GM19240 (cell line): ENCODE measurements at regions not wholly inside any gene's neighbourhood (a gene's known extent, or its start where the extent isn't known, plus 50 kb on each side); places are given as distances from the start of the nearest gene placed in this dataset.

ENCODE experiments used
- DNase-seq: peaks from one replicate; pipeline ENCODE4 v3.0.0; 2011; ENCODE audit warnings: low spot score; ENCODE audit not compliant: insufficient read length

- DNase-seq: no peak
These were observed 675.2 kb upstream of the INTU start for GRCh38 chr4:126957556-126957955.

GRCh38 chr4:126957987-126958386 lies 674.8 kb upstream of the INTU start:
- no peak for DNase-seq

- DNase-seq: no peak
These were observed 674.3 kb upstream of the INTU start for GRCh38 chr4:126958482-126958881.

- DNase-seq: no peak
These were observed 673.6 kb upstream of the INTU start for GRCh38 chr4:126959056-126959745.

- no peak for DNase-seq
These were observed 672.0 kb upstream of the INTU start for GRCh38 chr4:126960760-126961159.

GRCh38 chr4:126961661-126962060 lies 671.1 kb upstream of the INTU start:
- DNase-seq: no peak

- DNase-seq: no peak
These were observed 666.9 kb upstream of the INTU start for GRCh38 chr4:126965877-126966276.

GRCh38 chr4:126969360-126970235 lies 663.2 kb upstream of the INTU start:
- DNase-seq: no peak

GRCh38 chr4:126973201-126973600 lies 659.6 kb upstream of the INTU start:
- no peak for DNase-seq

- no peak for DNase-seq
These were observed 655.7 kb upstream of the INTU start for GRCh38 chr4:126976850-126977632.

GRCh38 chr4:126986005-126986404 lies 646.8 kb upstream of the INTU start:
- no peak for DNase-seq

GRCh38 chr4:126986828-126987227 lies 645.9 kb upstream of the INTU start:
- DNase-seq: no peak

GRCh38 chr4:126991965-126992364 lies 640.8 kb upstream of the INTU start:
- DNase-seq: no peak

GRCh38 chr4:126992910-126993309 lies 639.8 kb upstream of the INTU start:
- no peak for DNase-seq

- DNase-seq: no peak
These were observed 639.4 kb upstream of the INTU start for GRCh38 chr4:126993351-126993750.

GRCh38 chr4:126995235-126995634 lies 637.5 kb upstream of the INTU start:
- DNase-seq: no peak

- DNase-seq: no peak
These were observed 632.6 kb upstream of the INTU start for GRCh38 chr4:127000110-127000509.

- DNase-seq: no peak
These were observed 631.9 kb upstream of the INTU start for GRCh38 chr4:127000846-127001245.

GRCh38 chr4:127001933-127002332 lies 630.8 kb upstream of the INTU start:
- DNase-seq: no peak

GRCh38 chr4:127006446-127006877 lies 626.3 kb upstream of the INTU start:
- DNase-seq: no peak

- DNase-seq: no peak
These were observed 625.5 kb upstream of the INTU start for GRCh38 chr4:127007305-127007704.

GRCh38 chr4:127012549-127012948 lies 620.2 kb upstream of the INTU start:
- no peak for DNase-seq
